Putamen (tissue), 1 donor: ENCODE measurements at regions not wholly inside any gene's neighbourhood (a gene's known extent, or its start where the extent isn't known, plus 50 kb on each side); places are given as distances from the start of the nearest gene placed in this dataset.
A peak's percentile ranks its signal among the peaks of the same experiment; 100 is the strongest.
"Not testable (repeated sequence)": the region's sequence is repeated elsewhere in the genome, so short reads cannot be mapped to it uniquely, and the experiment has no call there.

ENCODE experiments used
- DNase-seq: peaks from one replicate; pipeline ENCODE4 v3.0.0-alpha.2; 2016; ENCODE audit warnings: low spot score

- no peak for DNase-seq
These were observed 90.7 kb upstream of the HES1 start for GRCh38 chr3:194045289-194045688.

GRCh38 chr3:194045919-194046318, 90.0 kb upstream of the HES1 start:
- no peak for DNase-seq

DNA sequence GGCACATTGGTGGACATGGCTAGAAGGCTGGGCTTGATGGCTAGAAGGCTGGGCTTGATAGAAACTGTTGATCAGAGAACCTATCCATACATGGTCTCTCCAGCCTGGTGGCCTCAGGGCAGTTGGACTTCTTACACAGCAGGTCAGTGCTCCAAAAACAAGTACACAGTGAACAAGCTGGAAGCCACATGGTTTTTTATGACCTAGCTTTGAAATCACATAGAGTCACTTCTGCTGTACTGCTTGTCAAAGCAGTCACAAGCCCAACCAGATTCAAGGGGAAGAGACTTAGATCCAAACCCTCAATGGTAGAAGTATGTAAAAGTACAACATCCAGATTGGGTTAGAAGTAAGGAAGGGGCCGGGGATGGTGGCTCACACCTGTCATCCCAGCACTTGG, 89.4 kb upstream of the HES1 start:
- no peak for DNase-seq

DNA sequence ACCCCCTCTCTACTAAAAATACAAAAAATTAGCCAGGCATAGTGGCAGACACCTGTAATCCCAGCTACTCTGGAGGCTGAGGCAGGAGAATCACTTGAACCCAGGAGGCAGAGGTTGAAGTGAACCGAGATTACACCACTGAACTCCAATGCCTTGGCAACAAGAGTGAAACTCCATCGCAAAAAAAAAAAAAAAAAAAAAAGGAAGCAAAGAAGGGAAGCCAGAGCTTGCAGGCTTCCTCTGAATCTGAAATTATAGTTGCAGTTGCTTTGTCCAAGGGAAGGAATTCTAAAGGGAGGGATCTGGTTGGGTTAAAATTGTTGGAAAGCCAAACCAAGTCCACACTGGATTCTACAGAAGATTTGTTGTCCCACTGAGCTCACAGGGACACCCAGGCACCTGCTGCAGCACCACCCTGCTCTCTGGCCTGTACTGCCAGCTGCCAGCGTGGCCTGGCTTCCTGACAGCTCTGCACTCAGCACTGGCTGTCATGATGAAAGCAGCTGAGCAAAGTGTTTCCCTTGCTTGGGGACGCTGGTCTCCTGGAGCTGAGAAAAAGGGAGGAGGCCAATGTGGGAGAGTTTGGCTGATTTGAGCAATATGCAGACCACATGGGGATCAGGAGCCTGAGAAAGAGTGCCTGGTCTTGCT, 88.8 kb upstream of the HES1 start:
- peak; percentile 58 for DNase-seq

GRCh38 chr3:194049394-194049793, 86.6 kb upstream of the HES1 start:
- no peak for DNase-seq

DNA sequence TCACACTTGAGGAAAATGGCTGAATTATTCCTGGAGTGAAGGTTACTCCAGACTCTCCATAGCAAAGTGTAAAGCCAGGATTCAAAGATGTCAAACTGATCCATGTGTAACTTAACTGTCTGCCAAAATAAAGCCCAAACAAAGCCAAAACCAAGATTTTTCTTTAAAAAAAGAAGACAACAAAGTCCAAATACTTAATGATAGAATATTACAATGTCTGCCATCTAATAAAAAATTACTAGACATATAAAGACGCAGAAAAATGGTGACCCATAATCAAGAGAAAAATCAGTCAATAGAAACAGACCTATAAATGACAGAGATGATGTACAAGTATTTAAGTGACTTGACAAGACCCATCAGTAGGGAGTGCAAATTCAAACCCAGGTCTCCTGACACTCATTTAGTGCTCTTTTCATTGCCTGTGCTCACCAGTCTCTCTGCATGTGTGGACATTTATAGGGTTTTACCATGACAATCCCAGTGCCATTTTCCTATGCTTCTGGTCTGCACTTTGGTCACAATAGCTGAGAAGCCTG, 85.1 kb upstream of the HES1 start:
- no peak for DNase-seq

GRCh38 chr3:194051366-194052149, 84.4 kb upstream of the HES1 start:
- no peak for DNase-seq

DNA sequence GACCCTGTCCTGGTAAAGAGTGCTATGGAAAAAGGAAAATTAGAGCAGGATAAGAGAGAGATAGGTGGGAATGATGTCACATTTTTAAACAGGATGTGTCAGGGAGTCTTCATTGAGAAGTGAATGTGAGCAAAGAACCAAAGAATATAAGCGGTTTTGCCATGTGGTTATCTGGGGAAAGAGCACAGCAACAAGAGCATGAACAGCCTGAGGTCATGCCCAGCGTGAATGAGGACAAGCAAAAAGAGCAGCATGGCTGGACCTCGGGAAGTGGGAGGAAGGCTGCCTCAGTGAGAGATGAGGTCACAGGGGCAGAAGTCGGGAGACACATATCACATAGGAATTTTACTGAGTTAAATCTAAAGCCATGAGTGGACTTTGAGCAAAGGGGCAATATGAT, 82.8 kb upstream of the HES1 start:
- DNase-seq: no peak

GRCh38 chr3:194054016-194054415, 81.9 kb upstream of the HES1 start:
- DNase-seq: no peak

- DNase-seq: no peak
These were observed 81.4 kb upstream of the HES1 start for GRCh38 chr3:194054540-194054939.

DNA sequence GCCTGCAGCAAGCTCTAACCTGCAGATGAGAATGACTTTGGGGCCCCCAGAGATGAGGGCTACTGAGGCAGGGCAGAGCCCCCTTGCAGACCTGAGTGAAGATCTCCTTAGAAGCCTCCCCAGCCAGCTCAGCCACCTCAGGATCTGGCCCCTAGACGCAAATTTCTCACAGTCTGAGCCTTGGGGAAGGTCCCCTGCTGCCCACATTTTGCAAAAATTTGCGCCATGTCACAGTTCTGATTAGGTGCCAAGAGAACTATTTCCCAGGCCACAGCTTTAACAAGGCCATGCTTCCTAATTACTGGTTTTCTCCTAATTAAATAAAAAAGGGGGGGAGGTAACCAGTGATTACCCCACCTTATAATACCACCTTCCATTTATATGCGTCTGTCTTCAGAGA, 81.0 kb upstream of the HES1 start:
- DNase-seq: no peak

DNA sequence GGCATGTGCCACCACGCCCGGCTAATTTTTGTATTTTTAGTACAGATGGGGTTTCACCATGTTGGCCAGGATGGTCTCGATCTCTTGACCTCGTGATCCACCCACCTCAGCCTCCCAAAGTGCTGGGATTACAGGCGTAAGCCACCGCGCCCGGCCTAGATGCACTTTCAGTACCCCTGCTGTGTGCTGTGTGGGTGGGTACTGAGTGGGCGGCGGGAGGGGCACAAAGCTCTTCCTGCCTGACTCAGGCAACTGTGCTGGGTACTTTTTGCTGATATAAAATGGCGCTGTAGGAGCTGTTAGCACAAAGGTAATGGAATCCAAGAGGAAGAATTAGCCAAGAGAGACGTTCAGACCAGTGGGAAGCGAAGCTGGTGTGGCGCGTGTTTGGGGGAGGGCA, 79.6 kb upstream of the HES1 start:
- not testable (repeated sequence) for DNase-seq

DNA sequence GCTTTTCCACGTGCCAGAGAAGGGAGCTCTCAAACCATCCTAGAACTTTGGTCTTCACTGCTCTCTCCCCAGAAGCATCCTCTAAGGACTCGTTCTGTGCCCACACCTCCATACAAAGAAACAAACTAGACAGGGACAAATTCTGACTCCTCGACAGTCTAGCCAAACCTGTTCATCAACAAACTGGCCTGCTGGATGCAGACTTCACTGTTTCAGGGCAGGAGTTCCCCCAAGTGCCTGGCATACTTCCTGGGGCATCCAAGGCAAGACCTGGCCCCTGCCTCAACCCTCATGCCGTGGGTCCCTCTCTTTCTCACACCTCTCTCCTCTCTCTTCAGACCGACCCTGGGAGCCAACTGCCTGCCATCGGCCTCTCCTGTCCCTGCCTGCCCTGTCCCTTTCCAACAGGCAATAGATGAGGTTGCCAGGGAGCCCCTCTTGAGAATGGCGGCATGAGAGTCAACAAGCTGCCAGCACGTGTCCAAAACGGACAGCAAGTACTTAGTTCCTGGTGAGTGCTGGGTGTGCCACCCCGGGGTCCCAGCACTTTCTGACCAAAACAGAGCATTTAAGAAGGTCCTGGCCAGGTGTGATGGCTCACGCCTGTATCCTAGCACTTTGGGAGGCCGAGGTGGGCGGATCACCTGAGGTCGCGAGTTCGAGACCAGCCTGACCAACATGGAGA, 79.1 kb upstream of the HES1 start:
- no peak for DNase-seq

DNA sequence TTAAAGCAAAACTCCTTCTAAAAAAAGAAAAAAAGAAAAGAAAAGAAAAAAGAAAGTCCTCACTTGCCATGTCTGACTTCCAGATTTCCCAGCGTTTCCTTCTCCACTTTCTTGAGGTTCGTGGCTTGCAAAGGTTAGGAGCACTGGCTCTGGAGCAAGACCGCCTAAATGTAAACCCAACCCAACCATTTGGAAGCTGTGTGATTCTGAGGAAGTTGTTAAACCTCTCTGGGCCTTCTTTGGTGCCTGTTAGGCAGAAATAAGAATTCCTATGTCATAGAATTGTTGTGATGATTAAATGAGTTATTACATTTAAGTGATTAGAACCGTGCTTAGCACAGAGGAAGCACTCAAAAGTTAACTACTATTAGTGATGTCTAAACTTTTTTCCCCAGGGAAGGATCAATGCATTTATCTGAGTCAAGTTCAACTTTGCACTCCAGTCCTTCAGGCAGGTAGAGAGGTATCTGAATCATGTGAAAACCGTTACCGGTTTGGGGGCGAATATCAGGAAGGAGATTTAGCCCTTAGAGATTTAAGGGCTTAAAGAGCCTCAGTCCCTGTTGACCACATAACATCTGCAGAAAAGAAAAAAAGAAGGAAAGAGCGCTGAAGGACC, 78.3 kb upstream of the HES1 start:
- DNase-seq: no peak

DNA sequence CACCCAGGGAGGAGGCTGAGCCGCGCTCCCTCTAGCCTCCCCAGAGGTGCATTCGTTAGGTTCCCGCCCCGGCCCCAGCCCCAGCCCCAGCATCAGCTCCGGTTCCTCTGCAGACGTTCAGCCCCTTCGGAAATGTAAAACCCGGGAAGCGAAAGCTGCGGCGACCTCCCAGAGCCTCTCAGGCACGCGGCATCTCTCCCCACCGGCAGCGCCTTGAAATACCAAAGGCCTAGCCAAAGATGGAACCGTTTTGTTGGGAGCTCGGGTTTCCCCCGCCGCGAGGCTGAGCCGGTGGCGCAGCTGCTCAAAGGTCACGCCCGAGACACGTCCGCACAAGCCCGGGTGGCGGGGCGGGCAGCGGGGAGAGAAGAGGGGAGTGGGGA, 77.8 kb upstream of the HES1 start:
- peak; percentile 33 for DNase-seq

GRCh38 chr3:194058753-194059152, 77.2 kb upstream of the HES1 start:
- no peak for DNase-seq

GRCh38 chr3:194061421-194062030, 74.4 kb upstream of the HES1 start:
- DNase-seq: no peak

DNA sequence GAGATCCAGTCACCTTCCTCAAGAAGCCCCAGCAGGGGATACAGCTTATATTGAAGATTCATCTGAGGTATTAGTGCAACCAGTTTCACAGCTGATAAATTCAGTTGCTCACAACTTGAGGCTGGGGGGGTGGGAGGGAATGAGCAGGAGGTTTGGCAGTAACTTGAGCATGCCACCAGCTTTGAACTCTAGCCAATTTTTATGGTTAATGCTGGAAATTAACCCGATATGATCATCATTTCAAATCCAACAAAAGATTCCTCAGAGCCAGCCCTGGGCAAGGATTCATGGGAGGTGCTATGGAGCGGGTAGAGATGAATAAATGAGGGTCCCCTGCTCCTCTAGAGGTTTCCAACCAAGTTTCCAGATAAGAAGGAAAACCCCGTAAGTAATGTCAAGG, 73.1 kb upstream of the HES1 start:
- no peak for DNase-seq

DNA sequence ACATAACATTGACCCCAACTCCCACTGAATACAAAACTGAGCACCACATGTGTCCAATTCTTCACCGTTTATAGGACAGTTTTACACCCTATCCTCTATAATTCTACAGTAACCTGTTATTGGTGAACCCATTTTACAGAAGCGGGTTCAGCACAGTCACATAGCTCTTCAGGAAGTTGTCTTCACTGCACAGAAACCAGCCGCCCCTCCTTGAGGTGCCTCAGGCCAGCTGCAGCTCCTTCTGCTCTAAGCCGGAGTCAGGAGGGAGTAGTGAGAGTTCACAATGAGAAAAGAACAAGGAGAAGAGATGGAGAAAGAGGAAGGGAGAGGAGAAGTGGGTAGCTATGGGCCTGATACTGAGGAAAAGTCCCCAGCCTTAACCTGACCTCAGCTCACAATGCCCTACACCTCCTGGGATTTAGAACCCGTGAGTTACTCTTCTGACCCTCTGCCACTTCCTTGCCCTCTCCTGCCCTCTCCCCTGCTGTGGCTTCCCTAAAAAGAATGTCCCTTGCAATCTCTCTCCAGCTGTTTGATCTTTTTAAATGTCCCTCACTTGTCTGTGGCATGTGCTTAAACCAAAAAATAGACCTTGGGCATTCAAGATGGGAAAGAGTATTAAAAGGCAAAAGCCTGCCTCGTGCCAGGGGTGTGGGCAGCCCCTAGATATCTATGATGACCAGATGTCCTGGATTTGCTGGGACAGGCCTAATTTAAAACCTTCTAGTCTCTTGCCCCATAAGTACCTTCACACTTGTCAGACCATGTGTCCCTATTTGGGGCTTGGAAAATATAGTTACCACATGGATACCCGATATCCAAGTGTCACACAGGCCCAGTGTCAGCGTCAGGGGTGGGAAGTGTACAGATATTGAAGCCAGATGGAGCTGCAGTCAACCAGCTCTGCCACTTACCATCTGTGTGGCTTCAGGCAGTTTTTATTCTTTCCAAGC, 71.3 kb upstream of the HES1 start:
- DNase-seq: no peak

GRCh38 chr3:194067327-194067726, 68.6 kb upstream of the HES1 start:
- not testable (repeated sequence) for DNase-seq

DNA sequence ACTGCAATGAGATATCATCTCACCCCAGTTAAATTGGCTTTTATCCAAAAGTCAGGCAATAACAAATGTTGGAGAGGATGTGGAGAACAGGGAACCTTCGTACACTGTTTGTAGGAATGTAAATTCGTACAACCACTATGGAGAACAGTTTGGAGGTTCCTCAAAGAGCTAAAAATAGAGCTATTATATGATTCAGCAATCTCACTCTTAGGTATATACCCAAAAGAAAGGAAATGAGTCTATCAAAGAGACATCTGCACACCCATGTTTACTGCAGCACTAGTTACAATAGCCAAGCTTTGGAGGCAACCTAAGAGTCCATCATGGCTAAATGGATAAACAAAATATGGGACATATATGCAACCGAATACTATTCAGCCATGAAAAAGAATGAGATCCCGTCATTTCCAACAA, 68.0 kb upstream of the HES1 start:
- no peak for DNase-seq
